Dedifferentiated amniotic fluid mesenchymal stem cell (primary cell): ENCODE measurements at regions not wholly inside any gene's neighbourhood (a gene's known extent, or its start where the extent isn't known, plus 50 kb on each side); places are given as distances from the start of the nearest gene placed in this dataset.
A peak's percentile ranks its signal among the peaks of the same experiment; 100 is the strongest.
"Not testable (repeated sequence)": the region's sequence is repeated elsewhere in the genome, so short reads cannot be mapped to it uniquely, and the experiment has no call there.

Source experiments
- DNase-seq: peaks from one replicate; pipeline ENCODE4 v3.0.0-alpha.2; 2016; ENCODE audit errors: extremely low spot score

GRCh38 chr4:141851246-141851891 lies 215.0 kb downstream of the IL15 start:
- no peak for DNase-seq

GRCh38 chr4:141853091-141853764 lies 216.8 kb downstream of the IL15 start:
- no peak for DNase-seq

- peak; percentile 52 for DNase-seq
Measured at GRCh38 chr4:141858437-141858836, 222.1 kb downstream of the IL15 start.

- no peak for DNase-seq
Measured at GRCh38 chr4:141860974-141861373, 224.6 kb downstream of the IL15 start.

- no peak for DNase-seq
Measured at GRCh38 chr4:141870152-141870551, 233.8 kb downstream of the IL15 start.

GRCh38 chr4:141871086-141871770 lies 234.8 kb downstream of the IL15 start:
- no peak for DNase-seq

- DNase-seq: not testable (repeated sequence)
Measured at GRCh38 chr4:141882650-141883049, 246.3 kb downstream of the IL15 start.

- no peak for DNase-seq
Measured at GRCh38 chr4:141884070-141884469, 247.7 kb downstream of the IL15 start.

- no peak for DNase-seq
Measured at GRCh38 chr4:141885112-141885511, 248.7 kb downstream of the IL15 start.

- no peak for DNase-seq
Measured at GRCh38 chr4:141890279-141890678, 253.9 kb downstream of the IL15 start.

GRCh38 chr4:141891260-141892120 lies 255.1 kb downstream of the IL15 start:
- DNase-seq: no peak

GRCh38 chr4:141896687-141897086 lies 260.3 kb downstream of the IL15 start:
- DNase-seq: no peak

- no peak for DNase-seq
Measured at GRCh38 chr4:141898346-141898745, 262.0 kb downstream of the IL15 start.

GRCh38 chr4:141899103-141899502 lies 262.7 kb downstream of the IL15 start:
- DNase-seq: no peak

GRCh38 chr4:141899541-141899940 lies 263.2 kb downstream of the IL15 start:
- DNase-seq: no peak

GRCh38 chr4:141900856-141901255 lies 264.5 kb downstream of the IL15 start:
- DNase-seq: no peak

- peak; percentile 77 for DNase-seq
Measured at GRCh38 chr4:141905751-141906150, 269.4 kb downstream of the IL15 start.

- peak; percentile 40 for DNase-seq
Measured at GRCh38 chr4:141909541-141909940, 273.2 kb downstream of the IL15 start.

- DNase-seq: no peak
Measured at GRCh38 chr4:141912831-141913230, 276.4 kb downstream of the IL15 start.

GRCh38 chr4:141913928-141914327 lies 277.5 kb downstream of the IL15 start:
- DNase-seq: no peak

GRCh38 chr4:141914746-141915145 lies 278.4 kb downstream of the IL15 start:
- DNase-seq: no peak

GRCh38 chr4:141919649-141920048 lies 283.3 kb downstream of the IL15 start:
- DNase-seq: no peak
